ENCODE measurements at regions not wholly inside any gene's neighbourhood (a gene's known extent, or its start where the extent isn't known, plus 50 kb on each side); places are given as distances from the start of the nearest gene placed in this dataset.

DNA sequence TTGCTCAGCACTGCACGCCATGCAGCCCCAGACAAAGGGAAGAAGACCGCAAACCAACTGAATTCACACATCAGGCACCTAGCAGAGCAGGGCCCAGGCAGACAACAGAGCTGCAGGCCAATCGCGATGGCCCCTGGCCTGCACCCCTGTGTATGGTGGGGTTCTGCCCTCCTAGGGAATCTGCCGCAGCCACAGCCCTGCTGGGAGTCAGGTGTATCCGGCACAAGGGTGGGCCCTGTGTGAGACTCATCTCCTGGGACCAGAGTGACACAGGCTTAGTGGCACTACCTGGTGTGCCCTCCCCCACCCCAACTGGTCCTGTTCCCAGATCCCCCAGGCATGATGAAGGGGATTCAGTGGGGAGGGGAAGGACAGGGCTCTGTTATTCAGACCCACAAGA lies 122.8 kb downstream of the ATPSCKMT start:
- intact Hi-C loops (cut with DNase I), result no loop called here
- no peaks in the 10 kb centered on the region for H3K4me1 ChIP-seq (ENCODE audit: insufficient read depth)
- TF ChIP-seq, protein P1, sequence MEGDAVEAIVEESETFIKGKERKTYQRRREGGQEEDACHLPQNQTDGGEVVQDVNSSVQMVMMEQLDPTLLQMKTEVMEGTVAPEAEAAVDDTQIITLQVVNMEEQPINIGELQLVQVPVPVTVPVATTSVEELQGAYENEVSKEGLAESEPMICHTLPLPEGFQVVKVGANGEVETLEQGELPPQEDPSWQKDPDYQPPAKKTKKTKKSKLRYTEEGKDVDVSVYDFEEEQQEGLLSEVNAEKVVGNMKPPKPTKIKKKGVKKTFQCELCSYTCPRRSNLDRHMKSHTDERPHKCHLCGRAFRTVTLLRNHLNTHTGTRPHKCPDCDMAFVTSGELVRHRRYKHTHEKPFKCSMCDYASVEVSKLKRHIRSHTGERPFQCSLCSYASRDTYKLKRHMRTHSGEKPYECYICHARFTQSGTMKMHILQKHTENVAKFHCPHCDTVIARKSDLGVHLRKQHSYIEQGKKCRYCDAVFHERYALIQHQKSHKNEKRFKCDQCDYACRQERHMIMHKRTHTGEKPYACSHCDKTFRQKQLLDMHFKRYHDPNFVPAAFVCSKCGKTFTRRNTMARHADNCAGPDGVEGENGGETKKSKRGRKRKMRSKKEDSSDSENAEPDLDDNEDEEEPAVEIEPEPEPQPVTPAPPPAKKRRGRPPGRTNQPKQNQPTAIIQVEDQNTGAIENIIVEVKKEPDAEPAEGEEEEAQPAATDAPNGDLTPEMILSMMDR (IDR thresholded peaks at IDR 0.05), result no peak
- TF ChIP-seq POLR2A (IDR thresholded peaks at IDR 0.05) (no peak), EP300 (IDR thresholded peaks at IDR 0.05) (no peak)
- DNase-seq, result no peak
- no peaks in the 10 kb centered on the region for H3K36me3 ChIP-seq
- H3K27me3 ChIP-seq, result no peaks in the 10 kb centered on the region
- no peaks in the 10 kb centered on the region for H3K9me3 ChIP-seq
- no peak overlapping the region for H3K4me3 ChIP-seq
- H3K27ac ChIP-seq, result no peak overlapping the region
- WGBS, 3 donors, result 95 to 100% (median 98%) methylated on average over 6 of the region's 6 CpGs

DNA sequence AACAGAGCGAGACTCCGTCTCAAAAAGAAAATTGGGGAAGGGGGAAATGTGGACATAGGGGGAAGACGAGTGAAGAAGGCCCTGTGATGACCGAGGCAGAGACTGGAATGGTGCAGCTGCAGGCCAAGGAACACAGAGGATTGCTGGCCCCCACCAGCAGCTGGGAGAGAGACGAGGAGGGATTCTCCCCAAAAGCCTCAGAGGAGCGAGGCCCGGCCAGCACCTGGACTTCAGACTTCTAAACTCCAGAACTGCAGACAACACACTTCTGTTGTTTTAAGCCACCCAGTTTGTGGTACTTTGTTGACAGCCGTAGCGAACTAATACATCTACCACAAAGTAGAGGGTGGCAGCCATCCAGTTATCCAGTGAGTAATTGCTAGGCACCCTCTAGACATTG lies 124.6 kb downstream of the ATPSCKMT start:
- Histone ChIP-seq H3K27me3 (no peaks in the 10 kb centered on the region), H3K4me3 (no peak overlapping the region), H3K36me3 (no peaks in the 10 kb centered on the region), H3K9me3 (no peaks in the 10 kb centered on the region), H3K4me1 (ENCODE audit: insufficient read depth) (no peaks in the 10 kb centered on the region), H3K27ac (no peak overlapping the region)
- TF ChIP-seq POLR2A (IDR thresholded peaks at IDR 0.05), result no peak
- TF ChIP-seq, protein P1 (IDR thresholded peaks at IDR 0.05), result no peak
- TF ChIP-seq EP300 (IDR thresholded peaks at IDR 0.05), result no peak
- 90 to 93% (median 92%) methylated on average over 9 of the region's 9 CpGs for WGBS, 3 donors
- intact Hi-C loops (cut with DNase I), result no loop called here
- no peak for DNase-seq

DNA sequence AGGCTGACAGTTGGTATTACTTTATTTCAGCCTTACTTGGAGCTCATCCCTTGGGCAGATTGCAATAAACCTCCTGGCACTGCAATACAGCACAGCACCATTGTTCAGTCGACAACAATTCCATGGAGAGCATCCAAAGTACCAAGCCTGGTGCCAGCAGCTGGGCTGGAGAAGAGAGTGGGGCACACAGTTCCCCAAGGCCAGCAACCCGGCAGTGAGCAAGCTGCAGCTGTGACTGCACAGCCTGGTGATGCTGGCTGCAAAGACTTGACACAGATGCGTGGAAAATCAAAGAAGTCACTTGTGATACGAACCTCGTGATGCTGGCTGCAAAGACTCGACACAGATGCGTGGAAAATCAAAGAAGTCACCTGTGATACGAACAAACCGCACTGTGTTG lies 125.4 kb downstream of the ATPSCKMT start:
- 85 to 90% (median 89%) methylated on average over 9 of the region's 9 CpGs for WGBS, 3 donors
- Histone ChIP-seq H3K4me3 (no peak overlapping the region), H3K36me3 (no peaks in the 10 kb centered on the region), H3K9me3 (no peaks in the 10 kb centered on the region), H3K27me3 (no peaks in the 10 kb centered on the region), H3K27ac (no peak overlapping the region), H3K4me1 (ENCODE audit: insufficient read depth) (no peaks in the 10 kb centered on the region)
- intact Hi-C loops (cut with DNase I), result no loop called here
- TF ChIP-seq, protein P1 (IDR thresholded peaks at IDR 0.05), result no peak
- TF ChIP-seq POLR2A (IDR thresholded peaks at IDR 0.05), result no peak
- no peak for TF ChIP-seq EP300 (IDR thresholded peaks at IDR 0.05)
- DNase-seq, result no peak

DNA sequence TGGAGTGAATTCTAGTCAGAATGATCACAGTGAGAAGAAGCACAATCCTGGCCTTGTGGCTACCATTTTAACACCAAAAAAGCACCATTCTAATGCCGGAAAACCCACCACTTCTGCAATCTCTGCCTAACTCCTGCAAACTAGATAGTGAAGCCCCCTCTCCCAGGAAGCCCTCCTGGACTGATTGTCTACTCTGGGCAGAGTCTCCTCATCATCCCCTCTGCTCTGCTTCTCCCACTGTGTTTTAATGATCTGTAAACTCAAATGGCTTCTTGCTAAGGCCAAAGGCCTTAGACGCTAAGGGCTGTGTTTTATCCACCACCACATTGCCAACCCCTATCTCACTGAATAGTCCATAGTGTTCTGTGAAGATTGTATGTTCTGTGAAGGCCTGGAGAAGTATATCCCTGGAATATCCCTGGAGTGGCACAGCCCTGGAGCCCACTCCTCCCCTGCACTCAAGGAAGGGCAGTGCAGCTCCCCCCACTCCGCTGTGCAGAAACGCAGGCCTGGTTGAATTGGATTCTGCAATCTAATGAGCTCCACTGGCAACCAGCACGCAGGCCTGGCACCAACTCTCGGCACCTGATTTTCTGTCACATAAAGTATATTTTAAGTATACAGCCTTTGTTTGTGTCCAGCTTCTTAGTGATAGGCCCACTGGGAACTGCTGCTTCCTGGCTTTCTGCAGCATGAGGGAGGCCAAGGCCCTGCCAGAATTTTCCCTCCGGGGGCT lies 126.3 kb downstream of the ATPSCKMT start:
- DNase-seq, result no peak
- WGBS, 3 donors, result 80 to 89% (median 83%) methylated on average over 7 of the region's 7 CpGs
- no peak for TF ChIP-seq EP300 (IDR thresholded peaks at IDR 0.05)
- TF ChIP-seq, protein P1 (IDR thresholded peaks at IDR 0.05), result no peak
- no peak for TF ChIP-seq POLR2A (IDR thresholded peaks at IDR 0.05)
- H3K36me3 ChIP-seq, result no peaks in the 10 kb centered on the region
- H3K27me3 ChIP-seq, result no peaks in the 10 kb centered on the region
- H3K4me1 ChIP-seq (ENCODE audit: insufficient read depth), result no peaks in the 10 kb centered on the region
- H3K4me3 ChIP-seq, result no peak overlapping the region
- H3K27ac ChIP-seq, result no peak overlapping the region
- no peaks in the 10 kb centered on the region for H3K9me3 ChIP-seq
- intact Hi-C loops (cut with DNase I), result no loop called here
